K562 (cell line): ENCODE measurements at regions not wholly inside any gene's neighbourhood (a gene's known extent, or its start where the extent isn't known, plus 50 kb on each side); places are given as distances from the start of the nearest gene placed in this dataset.

Experiments used
- ATAC-seq: fragments of 200-7000 bp; cut with Tn5 transposase; 3 replicates; pipeline ENCODE4 v1.9.1; 2020; ENCODE audit warnings: moderate library complexity
- BruUV-seq: library from RNA; stranded (reverse); fragments of 400-500 nt; replicated peaks from 2 replicates; lab custom pipeline; 2021; lab: Mats Ljungman, UMichigan
- CTCF ChIA-PET: fragments of 300-600 bp; formaldehyde crosslinking; extraction: SDS; loops from one replicate; lab custom pipeline; 2021; ENCODE audit warnings: low intra/inter-chr PET ratio; lab: Yijun Ruan, JAX
- POLR2A ChIA-PET: fragments of 300-600, 350-650 bp; sonication (Branson Sonifier 250); formaldehyde crosslinking; extraction: SDS; loops from one replicate; lab custom pipeline; 2021; ENCODE audit warnings: antibody characterized with exemption, inconsistent platforms; lab: Yijun Ruan, JAX
- DNase-seq, 4 experiments: peaks; one replicate each; pipeline versions ENCODE4 v3.0.0 to v3.0.0-alpha.2; 2011 to 2018; ENCODE audit warnings: low spot score in 3 of 4, mixed read lengths in 3 of 4; ENCODE audit errors: extremely low read depth in 1 of 4
- FAIRE-seq: peaks from 2 replicates; lab custom pipeline; 2011; peaks lifted over from hg19 to GRCh38; lab: Jason Lieb, UNC
- H2AFZ ChIP-seq: 2 replicates; pipeline ENCODE4 v1.6.0; 2011; ENCODE audit warnings: low read depth, low read length, control low read depth, inconsistent platforms
- H3K27ac ChIP-seq: fragments of 200-600 bp; 3 replicates; pipeline ENCODE4 v1.8.0; 2011; ENCODE audit warnings: low read depth, mild to moderate bottlenecking, control low read depth, inconsistent platforms, low read length, moderate library complexity, mixed read lengths; ENCODE audit errors: extremely low read depth
- H3K27me3 ChIP-seq, 2 experiments: fragments of 300-600 bp in 1 of 2; 2 replicates in 1 of 2; 3 replicates in 1 of 2; pipeline versions ENCODE4 v1.6.0 to v1.8.0; 2011; ENCODE audit warnings: inconsistent platforms in 2 of 2, low read length in 2 of 2, mild to moderate bottlenecking in 1 of 2, mixed read lengths in 1 of 2, moderate library complexity in 1 of 2; ENCODE audit not compliant: control insufficient read depth in 2 of 2, insufficient read depth in 2 of 2
- H3K36me3 ChIP-seq: fragments of 300-600 bp; 3 replicates; pipeline ENCODE4 v1.8.0; 2011; ENCODE audit warnings: mild to moderate bottlenecking, low read length, inconsistent platforms; ENCODE audit not compliant: control insufficient read depth, insufficient read depth
- H3K4me1 ChIP-seq, 2 experiments: fragments of 200-600 bp in 1 of 2; replicated peaks in 1 of 2; 2 replicates in 1 of 2; 3 replicates in 1 of 2; pipeline versions ENCODE4 v1.5.1 to v1.8.0; 2011; ENCODE audit warnings: inconsistent platforms in 2 of 2, low read length in 2 of 2, mild to moderate bottlenecking in 1 of 2, mixed read lengths in 1 of 2, moderate library complexity in 1 of 2; ENCODE audit not compliant: control insufficient read depth in 2 of 2, insufficient read depth in 2 of 2
- H3K4me2 ChIP-seq: 2 replicates; pipeline ENCODE4 v1.6.1; 2011; ENCODE audit warnings: low read length, control low read depth, inconsistent platforms, mixed read lengths; ENCODE audit not compliant: insufficient read depth
- H3K4me3 ChIP-seq: fragments of 200-600 bp; sonication (generic), shearing (Covaris generic); 2 replicates; pipeline ENCODE4 v1.5.1; 2016; ENCODE audit warnings: control low read depth, inconsistent platforms
- H3K79me2 ChIP-seq: fragments of 200-600 bp; 3 replicates; pipeline ENCODE4 v1.8.0; 2011; ENCODE audit warnings: low read length, inconsistent platforms; ENCODE audit not compliant: control insufficient read depth, insufficient read depth
- H3K9ac ChIP-seq, 2 experiments: 2 replicates each; pipeline versions ENCODE4 v1.6.0 to v1.6.1; 2011; ENCODE audit warnings: low read depth in 2 of 2, low read length in 2 of 2, control low read depth in 1 of 2, inconsistent platforms in 1 of 2, mild to moderate bottlenecking in 1 of 2, mixed read lengths in 1 of 2; ENCODE audit not compliant: insufficient read depth in 1 of 2
- H3K9me1 ChIP-seq: one replicate; pipeline ENCODE4 v1.6.0; 2011; ENCODE audit warnings: inconsistent platforms, mild to moderate bottlenecking, low read length, moderate library complexity; ENCODE audit not compliant: control insufficient read depth, insufficient read depth
- H3K9me3 ChIP-seq: replicated peaks from 2 replicates; pipeline ENCODE4 v1.5.1; 2011; ENCODE audit warnings: low read depth, low read length, inconsistent platforms; ENCODE audit not compliant: control insufficient read depth, insufficient read depth
- H4K20me1 ChIP-seq: replicated peaks from 2 replicates; pipeline ENCODE4 v1.6.1; 2011; ENCODE audit warnings: low read length, inconsistent platforms, mixed read lengths; ENCODE audit not compliant: control insufficient read depth, insufficient read depth
- ASH1L ChIP-seq: fragments of 450-650 bp; IDR thresholded peaks from 2 replicates; pipeline ENCODE4 v1.6.1; 2018; ENCODE audit warnings: borderline replicate concordance, mild to moderate bottlenecking, low read depth; ENCODE audit not compliant: partially characterized antibody
- CREB5 ChIP-seq: fragments of 250-450 bp; sonication (Bioruptor Pico); IDR thresholded peaks from 2 replicates; pipeline ENCODE4 v1.5.0; 2020; ENCODE audit warnings: mild to moderate bottlenecking
- FOXO4 ChIP-seq: fragments of 450-650 bp; formaldehyde crosslinking; IDR thresholded peaks from 2 replicates; pipeline ENCODE4 v1.4.0; 2020; ENCODE audit warnings: mild to moderate bottlenecking, moderate library complexity
- NCOA1 ChIP-seq: fragments of 450-650 bp; IDR thresholded peaks from 2 replicates; pipeline ENCODE4 v1.6.1; 2016; ENCODE audit warnings: low read depth
- RNF219 ChIP-seq: fragments of 250-450 bp; sonication (Bioruptor Pico); IDR thresholded peaks from 2 replicates; pipeline ENCODE4 v1.5.0; 2022; ENCODE audit warnings: mild to moderate bottlenecking
- SAFB2 ChIP-seq: fragments of 200-400 bp; formaldehyde crosslinking; IDR thresholded peaks from 2 replicates; pipeline ENCODE4 v1.6.1; 2018; ENCODE audit warnings: borderline replicate concordance, low read length, low read depth, moderate library complexity; ENCODE audit not compliant: severe bottlenecking
- SMARCB1 ChIP-seq: IDR thresholded peaks from 2 replicates; pipeline ENCODE4 v1.6.1; 2011; ENCODE audit warnings: improper control_type of control experiment, low read depth; ENCODE audit not compliant: insufficient read length
- STAT5B ChIP-seq: fragments of 250-450 bp; sonication (Bioruptor Pico); IDR thresholded peaks from 2 replicates; pipeline ENCODE4 v1.8.0; 2021; ENCODE audit warnings: mild to moderate bottlenecking, inconsistent platforms
- THAP12 ChIP-seq: fragments of 250-450 bp; sonication (Bioruptor Pico); IDR thresholded peaks from 2 replicates; pipeline ENCODE4 v1.9.0; 2021; ENCODE audit warnings: mild to moderate bottlenecking, inconsistent platforms
- USF2 ChIP-seq: sonication (generic); formaldehyde crosslinking; IDR thresholded peaks from 2 replicates; pipeline ENCODE4 v1.5.0; 2020; ENCODE audit warnings: missing genetic modification reagents
- ZNF263 ChIP-seq: sonication (generic); formaldehyde crosslinking; IDR thresholded peaks from 2 replicates; pipeline ENCODE4 v1.8.0; 2022; ENCODE audit warnings: mild to moderate bottlenecking, missing genetic modification reagents, borderline replicate concordance
- WGBS: fragments of 100-300 bp; shearing (Covaris generic); methylation state at CpG from one replicate; pipeline ENCODE4 v1.1.6; 2016; ENCODE audit warnings: low coverage, mixed read lengths; ENCODE audit not compliant: insufficient coverage; ENCODE audit errors: missing lambda C conversion rate; 5-methylcytosine and 5-hydroxymethylcytosine counted together
- in situ Hi-C: fragments of 300-500 bp; cut with MboI; formaldehyde crosslinking; loops from 4 replicates; pipeline ENCODE4 v1.15.0; 2018; ENCODE audit warnings: inconsistent platforms, mixed read lengths
- intact Hi-C: fragments of 100-400 bp; cut with micrococcal nuclease; formaldehyde crosslinking; loops from 2 replicates; pipeline ENCODE4 v1.14.2; 2022

- H3K9me1 ChIP-seq, result no peaks in the 10 kb centered on the region
- 0% methylated on average over 1 of the region's 1 CpG for WGBS
- FAIRE-seq, result no peak
- TF ChIP-seq FOXO4 (CRISPR knock-in tag) (no peak), STAT5B (no peak), ASH1L (no peak), THAP12 (CRISPR knock-in tag) (no peak), SMARCB1 (no peak), ZNF263 (CRISPR knock-in tag) (no peak), USF2 (CRISPR knock-in tag) (no peak), CREB5 (CRISPR knock-in tag) (no peak), SAFB2 (no peak), RNF219 (no peak), NCOA1 (no peak)
Observed at GRCh38 chr1:14109276-14109635, 409.3 kb downstream of the PRDM2 start.

More at GRCh38 chr1:14109276-14109635, 409.3 kb downstream of the PRDM2 start:
- no peaks in the 10 kb centered on the region for H3K79me2 ChIP-seq
- H3K27ac ChIP-seq, result no peak overlapping the region
- no peaks in the 10 kb centered on the region; the same call in 1 of the 2 replicates for H4K20me1 ChIP-seq
- DNase-seq (no peak), ATAC-seq (no peak)
- CTCF ChIA-PET, result no interaction called here
- no peak overlapping the region for H3K4me2 ChIP-seq
- in situ Hi-C loops, result loop anchor here (25.0 kb wide), 1 partner anchor 753 kb away; no protein-coding TSS in a partner anchor
- no peaks in the 10 kb centered on the region for H3K36me3 ChIP-seq
- H2AFZ ChIP-seq, result no peak overlapping the region
- H3K27me3 ChIP-seq, result peaks cover 0 to 5% of the 10 kb centered on the region in 2 experiments; a peak in 1 of 5 replicates
- no peak overlapping the region for H3K4me3 ChIP-seq
- POLR2A ChIA-PET, result interaction anchor here (0.7 kb wide), 2 partner anchors 12 to 964 kb away, joined by 4 read pairs; no protein-coding TSS in a partner anchor
- no peaks in the 10 kb centered on the region for H3K4me1 ChIP-seq
- intact Hi-C loops, result no loop called here
- no peak overlapping the region for H3K9ac ChIP-seq
- no peaks in the 10 kb centered on the region for H3K9me3 ChIP-seq
- no TSS peak for BruUV-seq
